GM12878 (cell line): ENCODE measurements at regions not wholly inside any gene's neighbourhood (a gene's known extent, or its start where the extent isn't known, plus 50 kb on each side); places are given as distances from the start of the nearest gene placed in this dataset.

Source experiments
- ATAC-seq: fragments of 200-7000 bp; cut with Tn5 transposase; 3 replicates; pipeline ENCODE4 v1.9.1; 2020; ENCODE audit warnings: mild to moderate bottlenecking, moderate library complexity
- BruUV-seq: library from RNA; stranded (reverse); fragments of 400-500 nt; replicated peaks from 2 replicates; lab custom pipeline; 2021; lab: Mats Ljungman, UMichigan
- CTCF ChIA-PET: fragments of 300-600 bp; sonication (Branson Sonifier 250); formaldehyde crosslinking; extraction: SDS; loops from one replicate; lab custom pipeline; 2021; ENCODE audit warnings: inconsistent platforms; lab: Yijun Ruan, JAX
- POLR2A ChIA-PET: fragments of 350-600 bp; formaldehyde crosslinking; extraction: SDS; loops from one replicate; lab custom pipeline; 2021; ENCODE audit warnings: inconsistent platforms; lab: Charles Lee
- RAD21 ChIA-PET: fragments of 300-600 bp; sonication (Branson Sonifier 250); formaldehyde crosslinking; loops from one replicate; lab custom pipeline; 2023; ENCODE audit warnings: antibody characterized with exemption; ENCODE audit not compliant: unreplicated experiment; lab: Charles Lee
- SMC1A ChIA-PET: fragments of 300-600 bp; sonication (Branson Sonifier 250); formaldehyde crosslinking; loops from one replicate; lab custom pipeline; 2023; ENCODE audit not compliant: unreplicated experiment, uncharacterized antibody; lab: Charles Lee
- DNase-seq: peaks from one replicate; pipeline ENCODE4 v3.0.0-alpha.2; 2011; ENCODE audit warnings: low read depth, low spot score
- FAIRE-seq: peaks from 3 replicates; lab custom pipeline; 2011; peaks lifted over from hg19 to GRCh38; lab: Jason Lieb, UNC
- H2AFZ ChIP-seq: 2 replicates; pipeline ENCODE4 v1.6.0; 2011; ENCODE audit warnings: low read depth, low read length, control low read depth; ENCODE audit not compliant: control insufficient read depth
- H3K27ac ChIP-seq: 2 replicates; pipeline ENCODE4 v1.5.1; 2011; ENCODE audit warnings: control low read depth; ENCODE audit not compliant: control insufficient read depth, insufficient read depth
- H3K27me3 ChIP-seq, 2 experiments: replicated peaks in 1 of 2; 2 replicates each; pipeline versions ENCODE4 v1.6.0 to v1.6.1; 2011; ENCODE audit warnings: low read length in 1 of 2; ENCODE audit not compliant: control insufficient read depth in 2 of 2, insufficient read depth in 2 of 2
- H3K36me3 ChIP-seq, 2 experiments: 2 replicates each; pipeline ENCODE4 v1.5.1; 2011; ENCODE audit warnings: low read length in 1 of 2; ENCODE audit not compliant: control insufficient read depth in 2 of 2, insufficient read depth in 2 of 2
- H3K4me1 ChIP-seq: 2 replicates; pipeline ENCODE4 v1.6.1; 2011; ENCODE audit warnings: mild to moderate bottlenecking, low read length, moderate library complexity, mixed read lengths; ENCODE audit not compliant: control insufficient read depth, insufficient read depth
- H3K4me2 ChIP-seq: 2 replicates; pipeline ENCODE4 v1.6.0; 2011; ENCODE audit warnings: control low read depth; ENCODE audit not compliant: control insufficient read depth, insufficient read depth
- H3K4me3 ChIP-seq: fragments of 200-600 bp; sonication (generic); 2 replicates; pipeline ENCODE4 v1.5.1; 2016
- H3K79me2 ChIP-seq: 2 replicates; pipeline ENCODE4 v1.6.0; 2011; ENCODE audit warnings: low read length; ENCODE audit not compliant: control insufficient read depth, insufficient read depth
- H3K9ac ChIP-seq: 2 replicates; pipeline ENCODE4 v1.8.0; 2011; ENCODE audit warnings: low read length, control low read depth, mixed read lengths; ENCODE audit not compliant: control insufficient read depth, insufficient read depth
- H3K9me3 ChIP-seq: replicated peaks from 3 replicates; pipeline ENCODE4 v1.5.1; 2011; ENCODE audit warnings: mild to moderate bottlenecking, low read length; ENCODE audit not compliant: control insufficient read depth, insufficient read depth
- H4K20me1 ChIP-seq: 2 replicates; pipeline ENCODE4 v1.6.0; 2011; ENCODE audit not compliant: control insufficient read depth, insufficient read depth
- BHLHE40 ChIP-seq, 2 experiments: fragments of 450-650 bp in 1 of 2; IDR thresholded peaks; 2 replicates each; pipeline ENCODE4 v1.6.1; 2011 to 2017; ENCODE audit warnings: low read depth in 2 of 2, borderline replicate concordance in 1 of 2, improper control_type of control experiment in 1 of 2, low read length in 1 of 2, mild to moderate bottlenecking in 1 of 2
- CBFB ChIP-seq: IDR thresholded peaks from 2 replicates; pipeline ENCODE4 v1.6.1; 2016; ENCODE audit warnings: antibody characterized with exemption, low read depth
- CHD1 ChIP-seq: IDR thresholded peaks from 2 replicates; pipeline ENCODE4 v1.6.1; 2012; ENCODE audit warnings: low read depth, low read length, improper control_type of control experiment
- ETV6 ChIP-seq, 2 experiments: fragments of 450-650 bp in 1 of 2; IDR thresholded peaks in 1 of 2; conservative IDR thresholded peaks in 1 of 2; 2 replicates each; pipeline ENCODE4 v1.6.1; 2014; ENCODE audit warnings: antibody characterized with exemption in 1 of 2, borderline replicate concordance in 1 of 2, low read depth in 1 of 2, mild to moderate bottlenecking in 1 of 2, moderate library complexity in 1 of 2
- LARP7 ChIP-seq: fragments of 450-650 bp; IDR thresholded peaks from 2 replicates; pipeline ENCODE4 v1.6.1; 2017; ENCODE audit warnings: mild to moderate bottlenecking
- NBN ChIP-seq: fragments of 450-650 bp; IDR thresholded peaks from 2 replicates; pipeline ENCODE4 v1.6.1; 2016
- NFXL1 ChIP-seq: fragments of 450-650 bp; IDR thresholded peaks from 2 replicates; pipeline ENCODE4 v1.6.1; 2017; ENCODE audit warnings: antibody characterized with exemption, mild to moderate bottlenecking, borderline replicate concordance
- NR2C1 ChIP-seq: fragments of 450-650 bp; IDR thresholded peaks from 2 replicates; pipeline ENCODE4 v1.6.1; 2017; ENCODE audit warnings: antibody characterized with exemption, mild to moderate bottlenecking, moderate library complexity
- RAD51 ChIP-seq: fragments of 450-650 bp; IDR thresholded peaks from 2 replicates; pipeline ENCODE4 v1.6.1; 2016; ENCODE audit warnings: moderate library complexity, mild to moderate bottlenecking, inconsistent platforms
- WRNIP1 ChIP-seq: IDR thresholded peaks from 2 replicates; pipeline ENCODE4 v1.6.1; 2011; ENCODE audit warnings: low read depth, low read length, improper control_type of control experiment, borderline replicate concordance
- ZNF24 ChIP-seq: fragments of 450-650 bp; IDR thresholded peaks from 2 replicates; pipeline ENCODE4 v1.6.1; 2017; ENCODE audit warnings: antibody characterized with exemption, mild to moderate bottlenecking
- ZNF384 ChIP-seq: IDR thresholded peaks from 2 replicates; pipeline ENCODE4 v1.6.1; 2012; ENCODE audit warnings: low read depth, mild to moderate bottlenecking, low read length, improper control_type of control experiment, borderline replicate concordance
- WGBS: methylation state at CpG from one replicate; pipeline ENCODE4 v1.1.6; 2016; ENCODE audit warnings: low lambda C conversion rate; ENCODE audit not compliant: insufficient replicate concordance, insufficient coverage; ENCODE audit errors: missing lambda C conversion rate; 5-methylcytosine and 5-hydroxymethylcytosine counted together
- in situ Hi-C: fragments of 300-500 bp; cut with MboI; formaldehyde crosslinking; loops from 9 replicates; pipeline ENCODE4 v1.14.3; 2018; ENCODE audit warnings: mixed read lengths
- intact Hi-C: fragments of 100-400 bp; cut with micrococcal nuclease; formaldehyde crosslinking; loops from one replicate; pipeline ENCODE4 v1.14.2; 2022; ENCODE audit not compliant: unreplicated experiment
- TF ChIP-seq, protein P1 (sequence below): IDR thresholded peaks from 2 replicates; pipeline ENCODE4 v1.6.1; 2012; ENCODE audit warnings: low read depth, low read length, improper control_type of control experiment
- TF ChIP-seq, protein P2 (sequence below): fragments of 450-650 bp; IDR thresholded peaks from 2 replicates; pipeline ENCODE4 v1.6.1; 2018; ENCODE audit warnings: borderline replicate concordance, mild to moderate bottlenecking; ENCODE audit not compliant: partially characterized antibody
- TF ChIP-seq, protein P3 (sequence below): IDR thresholded peaks from 2 replicates; pipeline ENCODE4 v1.6.1; 2011; ENCODE audit warnings: borderline replicate concordance, low read depth, mild to moderate bottlenecking, moderate library complexity, mixed read lengths, low read length; ENCODE audit not compliant: insufficient read depth; ENCODE audit errors: extremely low read length
- TF ChIP-seq, protein P4 (sequence below): IDR thresholded peaks from 2 replicates; pipeline ENCODE4 v1.6.1; 2012; ENCODE audit warnings: improper control_type of control experiment, low read depth, low read length; ENCODE audit not compliant: insufficient replicate concordance

DNA sequence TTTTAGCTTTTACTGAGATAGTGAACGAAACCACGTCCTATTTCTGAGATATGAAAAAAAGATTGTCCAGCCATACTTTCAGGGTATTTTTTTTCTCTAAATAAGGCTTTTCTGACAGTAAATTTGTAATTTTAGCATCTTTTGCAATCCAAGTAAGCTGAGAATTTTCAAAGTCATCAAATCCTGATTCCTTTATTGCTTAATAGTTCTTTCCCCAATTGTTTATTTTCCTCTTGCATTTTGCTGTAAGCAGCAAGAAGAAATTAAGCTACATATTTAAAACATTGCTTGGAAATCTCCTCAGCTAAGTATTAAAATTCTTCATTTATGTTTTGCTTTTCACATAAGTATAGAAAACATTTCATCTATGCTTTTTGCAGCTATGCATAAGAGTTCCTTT is 493.3 kb upstream of the CCDC179 start:
- no peak for ATAC-seq
- Histone ChIP-seq H3K27ac (no peak overlapping the region), H3K4me2 (no peak overlapping the region), H3K27me3 (no peaks in the 10 kb centered on the region), H3K79me2 (no peaks in the 10 kb centered on the region), H3K4me1 (no peaks in the 10 kb centered on the region), H3K9me3 (no peaks in the 10 kb centered on the region), H3K4me3 (no peak overlapping the region), H4K20me1 (no peaks in the 10 kb centered on the region), H2AFZ (no peak overlapping the region), H3K36me3 (no peaks in the 10 kb centered on the region), H3K9ac (no peak overlapping the region)
- no TSS peak for BruUV-seq
- DNase-seq, result no peak
- in situ Hi-C loops, result no loop called here
- 2% methylated on average over 2 of the region's 2 CpGs for WGBS
- SMC1A ChIA-PET, result no interaction called here
- RAD21 ChIA-PET, result no interaction called here
- POLR2A ChIA-PET, result no interaction called here
- no peak for FAIRE-seq
- CTCF ChIA-PET, result interaction anchor here (1.0 kb wide), 1 partner anchor 331 kb away, joined by 3 read pairs; no protein-coding TSS in a partner anchor
- intact Hi-C loops, result no loop called here
- TF ChIP-seq NBN, result no peak
- TF ChIP-seq, protein P1, sequence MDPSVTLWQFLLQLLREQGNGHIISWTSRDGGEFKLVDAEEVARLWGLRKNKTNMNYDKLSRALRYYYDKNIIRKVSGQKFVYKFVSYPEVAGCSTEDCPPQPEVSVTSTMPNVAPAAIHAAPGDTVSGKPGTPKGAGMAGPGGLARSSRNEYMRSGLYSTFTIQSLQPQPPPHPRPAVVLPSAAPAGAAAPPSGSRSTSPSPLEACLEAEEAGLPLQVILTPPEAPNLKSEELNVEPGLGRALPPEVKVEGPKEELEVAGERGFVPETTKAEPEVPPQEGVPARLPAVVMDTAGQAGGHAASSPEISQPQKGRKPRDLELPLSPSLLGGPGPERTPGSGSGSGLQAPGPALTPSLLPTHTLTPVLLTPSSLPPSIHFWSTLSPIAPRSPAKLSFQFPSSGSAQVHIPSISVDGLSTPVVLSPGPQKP, result no peak
- TF ChIP-seq, protein P2, sequence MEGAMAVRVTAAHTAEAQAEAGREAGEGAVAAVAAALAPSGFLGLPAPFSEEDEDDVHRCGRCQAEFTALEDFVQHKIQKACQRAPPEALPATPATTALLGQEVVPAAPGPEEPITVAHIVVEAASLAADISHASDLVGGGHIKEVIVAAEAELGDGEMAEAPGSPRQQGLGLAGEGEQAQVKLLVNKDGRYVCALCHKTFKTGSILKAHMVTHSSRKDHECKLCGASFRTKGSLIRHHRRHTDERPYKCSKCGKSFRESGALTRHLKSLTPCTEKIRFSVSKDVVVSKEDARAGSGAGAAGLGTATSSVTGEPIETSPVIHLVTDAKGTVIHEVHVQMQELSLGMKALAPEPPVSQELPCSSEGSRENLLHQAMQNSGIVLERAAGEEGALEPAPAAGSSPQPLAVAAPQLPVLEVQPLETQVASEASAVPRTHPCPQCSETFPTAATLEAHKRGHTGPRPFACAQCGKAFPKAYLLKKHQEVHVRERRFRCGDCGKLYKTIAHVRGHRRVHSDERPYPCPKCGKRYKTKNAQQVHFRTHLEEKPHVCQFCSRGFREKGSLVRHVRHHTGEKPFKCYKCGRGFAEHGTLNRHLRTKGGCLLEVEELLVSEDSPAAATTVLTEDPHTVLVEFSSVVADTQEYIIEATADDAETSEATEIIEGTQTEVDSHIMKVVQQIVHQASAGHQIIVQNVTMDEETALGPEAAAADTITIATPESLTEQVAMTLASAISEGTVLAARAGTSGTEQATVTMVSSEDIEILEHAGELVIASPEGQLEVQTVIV, result no peak
- no peak for TF ChIP-seq RAD51
- no peak for TF ChIP-seq LARP7
- TF ChIP-seq ZNF384, result no peak
- TF ChIP-seq, protein P3, sequence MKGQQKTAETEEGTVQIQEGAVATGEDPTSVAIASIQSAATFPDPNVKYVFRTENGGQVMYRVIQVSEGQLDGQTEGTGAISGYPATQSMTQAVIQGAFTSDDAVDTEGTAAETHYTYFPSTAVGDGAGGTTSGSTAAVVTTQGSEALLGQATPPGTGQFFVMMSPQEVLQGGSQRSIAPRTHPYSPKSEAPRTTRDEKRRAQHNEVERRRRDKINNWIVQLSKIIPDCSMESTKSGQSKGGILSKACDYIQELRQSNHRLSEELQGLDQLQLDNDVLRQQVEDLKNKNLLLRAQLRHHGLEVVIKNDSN, result no peak
- no peak for TF ChIP-seq ZNF24
- TF ChIP-seq BHLHE40 (IDR thresholded peaks at IDR 0.05; ENCODE audit: borderline replicate concordance in 1 of 2, low read depth in 2 of 2, low read length in 1 of 2), result no peak
- TF ChIP-seq CHD1, result no peak
- TF ChIP-seq, protein P4, sequence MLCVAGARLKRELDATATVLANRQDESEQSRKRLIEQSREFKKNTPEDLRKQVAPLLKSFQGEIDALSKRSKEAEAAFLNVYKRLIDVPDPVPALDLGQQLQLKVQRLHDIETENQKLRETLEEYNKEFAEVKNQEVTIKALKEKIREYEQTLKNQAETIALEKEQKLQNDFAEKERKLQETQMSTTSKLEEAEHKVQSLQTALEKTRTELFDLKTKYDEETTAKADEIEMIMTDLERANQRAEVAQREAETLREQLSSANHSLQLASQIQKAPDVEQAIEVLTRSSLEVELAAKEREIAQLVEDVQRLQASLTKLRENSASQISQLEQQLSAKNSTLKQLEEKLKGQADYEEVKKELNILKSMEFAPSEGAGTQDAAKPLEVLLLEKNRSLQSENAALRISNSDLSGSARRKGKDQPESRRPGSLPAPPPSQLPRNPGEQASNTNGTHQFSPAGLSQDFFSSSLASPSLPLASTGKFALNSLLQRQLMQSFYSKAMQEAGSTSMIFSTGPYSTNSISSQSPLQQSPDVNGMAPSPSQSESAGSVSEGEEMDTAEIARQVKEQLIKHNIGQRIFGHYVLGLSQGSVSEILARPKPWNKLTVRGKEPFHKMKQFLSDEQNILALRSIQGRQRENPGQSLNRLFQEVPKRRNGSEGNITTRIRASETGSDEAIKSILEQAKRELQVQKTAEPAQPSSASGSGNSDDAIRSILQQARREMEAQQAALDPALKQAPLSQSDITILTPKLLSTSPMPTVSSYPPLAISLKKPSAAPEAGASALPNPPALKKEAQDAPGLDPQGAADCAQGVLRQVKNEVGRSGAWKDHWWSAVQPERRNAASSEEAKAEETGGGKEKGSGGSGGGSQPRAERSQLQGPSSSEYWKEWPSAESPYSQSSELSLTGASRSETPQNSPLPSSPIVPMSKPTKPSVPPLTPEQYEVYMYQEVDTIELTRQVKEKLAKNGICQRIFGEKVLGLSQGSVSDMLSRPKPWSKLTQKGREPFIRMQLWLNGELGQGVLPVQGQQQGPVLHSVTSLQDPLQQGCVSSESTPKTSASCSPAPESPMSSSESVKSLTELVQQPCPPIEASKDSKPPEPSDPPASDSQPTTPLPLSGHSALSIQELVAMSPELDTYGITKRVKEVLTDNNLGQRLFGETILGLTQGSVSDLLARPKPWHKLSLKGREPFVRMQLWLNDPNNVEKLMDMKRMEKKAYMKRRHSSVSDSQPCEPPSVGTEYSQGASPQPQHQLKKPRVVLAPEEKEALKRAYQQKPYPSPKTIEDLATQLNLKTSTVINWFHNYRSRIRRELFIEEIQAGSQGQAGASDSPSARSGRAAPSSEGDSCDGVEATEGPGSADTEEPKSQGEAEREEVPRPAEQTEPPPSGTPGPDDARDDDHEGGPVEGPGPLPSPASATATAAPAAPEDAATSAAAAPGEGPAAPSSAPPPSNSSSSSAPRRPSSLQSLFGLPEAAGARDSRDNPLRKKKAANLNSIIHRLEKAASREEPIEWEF, result no peak
- no peak for TF ChIP-seq ETV6 (conservative IDR thresholded peaks at IDR 0.05 in 1 of 2, IDR thresholded peaks at IDR 0.05 in 1 of 2; ENCODE audit: borderline replicate concordance in 1 of 2, low read depth in 1 of 2)
- no peak for TF ChIP-seq WRNIP1
- no peak for TF ChIP-seq CBFB
- no peak for TF ChIP-seq NR2C1
- no peak for TF ChIP-seq NFXL1
